Stomach (tissue), 4 donors: ENCODE measurements at regions not wholly inside any gene's neighbourhood (a gene's known extent, or its start where the extent isn't known, plus 50 kb on each side); places are given as distances from the start of the nearest gene placed in this dataset.

Experiments
- CTCF ChIP-seq, 7 experiments: fragments of 450-650 bp in 4 of 7; fragments of 200-600 bp in 3 of 7; sonication (generic) in 3 of 7; IDR thresholded peaks; one replicate each; pipeline ENCODE4 v1.5.1; 2016 to 2019; ENCODE audit warnings: antibody characterized with exemption in 7 of 7, control low read depth in 2 of 7, mild to moderate bottlenecking in 1 of 7
- POLR2AphosphoS5 ChIP-seq, 3 donors: sonication (generic); formaldehyde crosslinking; IDR thresholded peaks; one replicate each; pipeline ENCODE4 v1.6.1; 2016; ENCODE audit warnings: antibody characterized with exemption in 3 of 3

DNA sequence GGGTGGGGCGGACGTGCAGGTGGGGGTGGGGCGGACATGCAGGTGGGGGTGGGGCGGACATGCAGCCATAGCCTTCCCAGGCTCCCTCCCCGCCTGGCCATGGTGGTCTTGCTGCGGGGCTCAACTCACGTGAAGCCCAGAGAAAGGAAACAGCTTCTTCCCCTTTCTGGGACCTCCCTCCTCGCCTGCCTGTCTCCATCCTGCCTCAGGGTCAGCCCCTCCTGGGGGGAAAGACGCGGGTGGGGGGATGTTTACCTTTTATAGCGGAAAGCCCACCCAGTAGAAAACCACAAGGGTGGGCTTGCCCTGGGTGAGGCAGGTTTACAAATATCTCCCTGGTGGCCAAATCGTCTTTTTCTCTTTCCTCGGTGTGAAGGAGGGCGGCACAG is 520.0 kb downstream of the GLRX3 start:
- TF ChIP-seq POLR2AphosphoS5 (IDR thresholded peaks at IDR 0.05) = no peak
- no peak for TF ChIP-seq CTCF (IDR thresholded peaks at IDR 0.05)
